Endothelial cell of umbilical vein (primary cell): ENCODE measurements at regions not wholly inside any gene's neighbourhood (a gene's known extent, or its start where the extent isn't known, plus 50 kb on each side); places are given as distances from the start of the nearest gene placed in this dataset.

Experiments used
- BruUV-seq: library from RNA; stranded (reverse); fragments of 400-500 nt; replicated peaks from 2 replicates; lab custom pipeline; 2021; lab: Mats Ljungman, UMichigan
- CTCF ChIA-PET: fragments of 300-600, 350-600 bp; sonication (Branson Sonifier 250); formaldehyde crosslinking; loops from one replicate; lab custom pipeline; 2021; ENCODE audit warnings: antibody characterized with exemption, inconsistent platforms; lab: Charles Lee
- POLR2A ChIA-PET: fragments of 300-600, 350-600 bp; sonication (Branson Sonifier 250); formaldehyde crosslinking; loops from one replicate; lab custom pipeline; 2021; ENCODE audit warnings: antibody characterized with exemption, inconsistent platforms; lab: Charles Lee
- DNase-seq: peaks from one replicate; pipeline ENCODE4 v3.0.0-alpha.2; 2011; ENCODE audit warnings: low read depth, low spot score
- FAIRE-seq: peaks from 2 replicates; lab custom pipeline; 2011; peaks lifted over from hg19 to GRCh38; lab: Jason Lieb, UNC
- H2AFZ ChIP-seq: 2 replicates; pipeline ENCODE4 v1.6.0; 2012; ENCODE audit warnings: low read depth, low read length, control low read depth, inconsistent platforms
- H3K27ac ChIP-seq: 2 replicates; pipeline ENCODE4 v1.5.1; 2011; ENCODE audit warnings: low read depth, mild to moderate bottlenecking, control low read depth, low read length, moderate library complexity; ENCODE audit not compliant: insufficient read depth
- H3K27me3 ChIP-seq, 2 experiments: 2 replicates each; pipeline versions ENCODE4 v1.6.0 to v1.6.1; 2011; ENCODE audit warnings: low read length in 2 of 2, mixed read lengths in 1 of 2; ENCODE audit not compliant: control insufficient read depth in 2 of 2, insufficient read depth in 2 of 2
- H3K36me3 ChIP-seq, 2 experiments: 2 replicates in 1 of 2; 3 replicates in 1 of 2; pipeline ENCODE4 v1.5.1; 2011; ENCODE audit warnings: low read length in 2 of 2, mild to moderate bottlenecking in 1 of 2, moderate library complexity in 1 of 2; ENCODE audit not compliant: control insufficient read depth in 2 of 2, insufficient read depth in 2 of 2; ENCODE audit errors: extremely low read depth in 1 of 2
- H3K4me1 ChIP-seq: 3 replicates; pipeline ENCODE4 v1.5.1; 2011; ENCODE audit warnings: mild to moderate bottlenecking, low read length; ENCODE audit not compliant: control insufficient read depth, insufficient read depth; ENCODE audit errors: extremely low read depth
- H3K4me2 ChIP-seq: 2 replicates; pipeline ENCODE4 v1.6.1; 2011; ENCODE audit warnings: low read length, control low read depth, mixed read lengths; ENCODE audit not compliant: insufficient read depth
- H3K4me3 ChIP-seq, 3 experiments: fragments of 200-600 bp in 1 of 3; sonication (generic), shearing (Covaris generic) in 1 of 3; replicated peaks in 1 of 3; 2 replicates each; pipeline ENCODE4 v1.5.1; 2011 to 2016; ENCODE audit warnings: control low read depth in 3 of 3, low read length in 3 of 3, mild to moderate bottlenecking in 2 of 3, inconsistent platforms in 1 of 3, low read depth in 1 of 3, moderate library complexity in 1 of 3; ENCODE audit not compliant: insufficient read depth in 1 of 3
- H3K79me2 ChIP-seq: 2 replicates; pipeline ENCODE4 v1.6.0; 2012; ENCODE audit warnings: low read length, inconsistent platforms; ENCODE audit not compliant: control insufficient read depth, insufficient read depth
- H3K9ac ChIP-seq: replicated peaks from 2 replicates; pipeline ENCODE3; 2011; ENCODE audit warnings: low read length, control low read depth; ENCODE audit not compliant: insufficient read depth; ENCODE audit errors: extremely low read depth
- H3K9me1 ChIP-seq: replicated peaks from 3 replicates; pipeline ENCODE4 v1.6.0; 2011; ENCODE audit warnings: mild to moderate bottlenecking, low read length; ENCODE audit not compliant: control insufficient read depth, insufficient read depth; ENCODE audit errors: extremely low read depth
- H3K9me3 ChIP-seq: replicated peaks from 2 replicates; pipeline ENCODE4 v1.5.1; 2012; ENCODE audit warnings: low read length, inconsistent platforms; ENCODE audit not compliant: control insufficient read depth, insufficient read depth
- H4K20me1 ChIP-seq: replicated peaks from 2 replicates; pipeline ENCODE3; 2011; ENCODE audit warnings: mild to moderate bottlenecking, low read length; ENCODE audit not compliant: control insufficient read depth, insufficient read depth; ENCODE audit errors: extremely low read depth
- EZH2 ChIP-seq: IDR thresholded peaks from 2 replicates; pipeline ENCODE4 v1.6.1; 2012; ENCODE audit warnings: borderline replicate concordance, low read depth, mild to moderate bottlenecking, moderate library complexity, low read length, inconsistent platforms; ENCODE audit not compliant: severe bottlenecking
- FOS ChIP-seq: IDR thresholded peaks from 2 replicates; pipeline ENCODE4 v1.6.1; 2011; ENCODE audit warnings: mild to moderate bottlenecking, low read length, moderate library complexity, borderline replicate concordance; ENCODE audit not compliant: insufficient read depth
- GATA2 ChIP-seq: IDR thresholded peaks from 2 replicates; pipeline ENCODE4 v1.7.0; 2011; ENCODE audit warnings: low read depth, mild to moderate bottlenecking, moderate library complexity, mixed read lengths, low read length; ENCODE audit not compliant: insufficient read length, insufficient read depth
- JUN ChIP-seq: IDR thresholded peaks from 2 replicates; pipeline ENCODE4 v1.6.1; 2011; ENCODE audit warnings: borderline replicate concordance, low read depth; ENCODE audit not compliant: insufficient read length, insufficient read depth
- MYC ChIP-seq: IDR thresholded peaks from one replicate; pipeline ENCODE4 v1.6.1; 2011; ENCODE audit warnings: mild to moderate bottlenecking, low read depth, low read length
- POLR2A ChIP-seq: IDR thresholded peaks from 2 replicates; pipeline ENCODE4 v1.6.1; 2012; ENCODE audit warnings: low read depth, mild to moderate bottlenecking, control low read depth, low read length
- POLR2AphosphoS5 ChIP-seq: IDR thresholded peaks from 2 replicates; pipeline ENCODE4 v1.6.1; 2012; ENCODE audit warnings: low read depth, mild to moderate bottlenecking, control low read depth, low read length, moderate library complexity; ENCODE audit not compliant: insufficient read depth
- dilution Hi-C: fragments of 300-500 bp; cut with MboI; formaldehyde crosslinking; loops from one replicate; pipeline ENCODE4 v1.15.0; 2019; ENCODE audit warnings: low sequenced_read_pairs; ENCODE audit not compliant: extremely low pct_ligation_motif_present
- intact Hi-C: fragments of 100-400 bp; cut with micrococcal nuclease; formaldehyde crosslinking; loops from one replicate; pipeline ENCODE4 v1.10.0; 2022
- TF ChIP-seq, protein P1 (sequence below): IDR thresholded peaks from 2 replicates; pipeline ENCODE4 v1.6.1; 2011; ENCODE audit not compliant: insufficient read depth, insufficient read length
- TF ChIP-seq, protein P2 (sequence below), 2 donors: IDR thresholded peaks; 1 replicate in 1 of 2; 2 replicates in 1 of 2; pipeline ENCODE4 v1.5.1; 2011; ENCODE audit warnings: low read length in 2 of 2, mild to moderate bottlenecking in 2 of 2, moderate library complexity in 2 of 2, control low read depth in 1 of 2, inconsistent platforms in 1 of 2, low read depth in 1 of 2; ENCODE audit not compliant: insufficient read depth in 1 of 2; ENCODE audit errors: extremely low read depth in 1 of 2

DNA sequence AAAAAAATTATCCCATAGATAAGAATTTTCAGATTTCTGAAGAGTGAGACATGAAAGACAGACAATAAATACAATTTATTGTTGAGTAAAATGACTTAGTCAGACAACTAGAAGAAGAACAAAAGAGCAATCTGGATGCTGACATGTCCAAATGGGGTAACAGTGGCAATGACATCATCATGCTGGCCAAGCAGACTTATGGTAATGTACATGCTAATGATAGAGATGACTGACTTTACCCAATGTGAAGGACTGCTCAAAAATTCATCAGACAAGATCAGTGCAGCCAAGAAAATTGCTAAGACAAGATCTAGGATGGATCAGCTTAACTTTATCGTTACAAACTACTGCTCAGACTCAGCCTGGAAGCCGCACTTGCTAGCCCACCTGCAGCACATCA, 70.5 kb upstream of the SRD5A2 start:
- H3K79me2 ChIP-seq, result no peaks in the 10 kb centered on the region
- CTCF ChIA-PET, result no interaction called here
- DNase-seq, result no peak
- intact Hi-C loops, result no loop called here
- no peaks in the 10 kb centered on the region for H3K36me3 ChIP-seq
- dilution Hi-C loops, result no loop called here
- H3K9me3 ChIP-seq, result no peaks in the 10 kb centered on the region
- no peaks in the 10 kb centered on the region for H3K9me1 ChIP-seq
- no peaks in the 10 kb centered on the region for H4K20me1 ChIP-seq
- no peak overlapping the region for H3K4me2 ChIP-seq
- H3K27ac ChIP-seq, result no peak overlapping the region
- POLR2A ChIA-PET, result no interaction called here
- no peak overlapping the region for H2AFZ ChIP-seq
- TF ChIP-seq MYC (no peak), GATA2 (no peak), JUN (no peak), EZH2 (no peak), POLR2A (no peak), POLR2AphosphoS5 (no peak), FOS (no peak)
- TF ChIP-seq, protein P1, sequence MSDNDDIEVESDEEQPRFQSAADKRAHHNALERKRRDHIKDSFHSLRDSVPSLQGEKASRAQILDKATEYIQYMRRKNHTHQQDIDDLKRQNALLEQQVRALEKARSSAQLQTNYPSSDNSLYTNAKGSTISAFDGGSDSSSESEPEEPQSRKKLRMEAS, result no peak
- TF ChIP-seq, protein P2, sequence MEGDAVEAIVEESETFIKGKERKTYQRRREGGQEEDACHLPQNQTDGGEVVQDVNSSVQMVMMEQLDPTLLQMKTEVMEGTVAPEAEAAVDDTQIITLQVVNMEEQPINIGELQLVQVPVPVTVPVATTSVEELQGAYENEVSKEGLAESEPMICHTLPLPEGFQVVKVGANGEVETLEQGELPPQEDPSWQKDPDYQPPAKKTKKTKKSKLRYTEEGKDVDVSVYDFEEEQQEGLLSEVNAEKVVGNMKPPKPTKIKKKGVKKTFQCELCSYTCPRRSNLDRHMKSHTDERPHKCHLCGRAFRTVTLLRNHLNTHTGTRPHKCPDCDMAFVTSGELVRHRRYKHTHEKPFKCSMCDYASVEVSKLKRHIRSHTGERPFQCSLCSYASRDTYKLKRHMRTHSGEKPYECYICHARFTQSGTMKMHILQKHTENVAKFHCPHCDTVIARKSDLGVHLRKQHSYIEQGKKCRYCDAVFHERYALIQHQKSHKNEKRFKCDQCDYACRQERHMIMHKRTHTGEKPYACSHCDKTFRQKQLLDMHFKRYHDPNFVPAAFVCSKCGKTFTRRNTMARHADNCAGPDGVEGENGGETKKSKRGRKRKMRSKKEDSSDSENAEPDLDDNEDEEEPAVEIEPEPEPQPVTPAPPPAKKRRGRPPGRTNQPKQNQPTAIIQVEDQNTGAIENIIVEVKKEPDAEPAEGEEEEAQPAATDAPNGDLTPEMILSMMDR (IDR thresholded peaks at IDR 0.05; ENCODE audit: extremely low read depth in 1 of 2, insufficient read depth in 1 of 2, low read depth in 1 of 2, low read length in 2 of 2), result no peak
- H3K27me3 ChIP-seq, result no peaks in the 10 kb centered on the region
- no peaks in the 10 kb centered on the region for H3K4me1 ChIP-seq
- FAIRE-seq, result no peak
- no peak overlapping the region for H3K9ac ChIP-seq
- no peak overlapping the region for H3K4me3 ChIP-seq
- no TSS peak for BruUV-seq
